ENCODE measurements at regions not wholly inside any gene's neighbourhood (a gene's known extent, or its start where the extent isn't known, plus 50 kb on each side); places are given as distances from the start of the nearest gene placed in this dataset.

- H3K4me1 ChIP-seq (ENCODE audit: control insufficient read depth, insufficient read depth, low read length): no peaks in the 10 kb centered on the region
- H3K27ac ChIP-seq (ENCODE audit: extremely low read depth, low read depth, low read length): no peak overlapping the region
- H3K4me3 ChIP-seq (ENCODE audit: low read depth, low read length): no peak overlapping the region
- TF ChIP-seq, protein P1, sequence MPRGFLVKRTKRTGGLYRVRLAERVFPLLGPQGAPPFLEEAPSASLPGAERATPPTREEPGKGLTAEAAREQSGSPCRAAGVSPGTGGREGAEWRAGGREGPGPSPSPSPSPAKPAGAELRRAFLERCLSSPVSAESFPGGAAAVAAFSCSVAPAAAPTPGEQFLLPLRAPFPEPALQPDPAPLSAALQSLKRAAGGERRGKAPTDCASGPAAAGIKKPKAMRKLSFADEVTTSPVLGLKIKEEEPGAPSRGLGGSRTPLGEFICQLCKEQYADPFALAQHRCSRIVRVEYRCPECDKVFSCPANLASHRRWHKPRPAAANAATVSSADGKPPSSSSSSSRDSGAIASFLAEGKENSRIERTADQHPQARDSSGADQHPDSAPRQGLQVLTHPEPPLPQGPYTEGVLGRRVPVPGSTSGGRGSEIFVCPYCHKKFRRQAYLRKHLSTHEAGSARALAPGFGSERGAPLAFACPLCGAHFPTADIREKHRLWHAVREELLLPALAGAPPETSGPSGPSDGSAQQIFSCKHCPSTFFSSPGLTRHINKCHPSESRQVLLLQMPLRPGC (tag by site-specific recombination; IDR thresholded peaks at IDR 0.05): no peak
- TF ChIP-seq KLF1 (tag by site-specific recombination; IDR thresholded peaks at IDR 0.05): no peak
- no peak for TF ChIP-seq MEIS1 (CRISPR knock-in tag; IDR thresholded peaks at IDR 0.05; ENCODE audit: borderline replicate concordance)
- TF ChIP-seq ZNF621 (tag by site-specific recombination; IDR thresholded peaks at IDR 0.05): no peak
- TF ChIP-seq OSR2 (tag by site-specific recombination; IDR thresholded peaks at IDR 0.05): no peak
- TF ChIP-seq ZBTB8A (tag by site-specific recombination; IDR thresholded peaks at IDR 0.05): no peak
- TF ChIP-seq, protein P2, sequence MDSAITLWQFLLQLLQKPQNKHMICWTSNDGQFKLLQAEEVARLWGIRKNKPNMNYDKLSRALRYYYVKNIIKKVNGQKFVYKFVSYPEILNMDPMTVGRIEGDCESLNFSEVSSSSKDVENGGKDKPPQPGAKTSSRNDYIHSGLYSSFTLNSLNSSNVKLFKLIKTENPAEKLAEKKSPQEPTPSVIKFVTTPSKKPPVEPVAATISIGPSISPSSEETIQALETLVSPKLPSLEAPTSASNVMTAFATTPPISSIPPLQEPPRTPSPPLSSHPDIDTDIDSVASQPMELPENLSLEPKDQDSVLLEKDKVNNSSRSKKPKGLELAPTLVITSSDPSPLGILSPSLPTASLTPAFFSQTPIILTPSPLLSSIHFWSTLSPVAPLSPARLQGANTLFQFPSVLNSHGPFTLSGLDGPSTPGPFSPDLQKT (IDR thresholded peaks at IDR 0.05; ENCODE audit: borderline replicate concordance, low read depth, low read length): no peak
- no peak for TF ChIP-seq ZNF654 (tag by site-specific recombination; IDR thresholded peaks at IDR 0.05; ENCODE audit: low read depth)
- TF ChIP-seq ZNF354C (tag by site-specific recombination; IDR thresholded peaks at IDR 0.05; ENCODE audit: borderline replicate concordance, low read depth): no peak
- TF ChIP-seq YY2 (tag by site-specific recombination; IDR thresholded peaks at IDR 0.05): no peak
- TF ChIP-seq ZNF768 (tag by site-specific recombination; IDR thresholded peaks at IDR 0.05): no peak
- TF ChIP-seq ZSCAN23 (tag by site-specific recombination; IDR thresholded peaks at IDR 0.05): no peak
- POLR2A ChIA-PET: no interaction called here
- H3K36me3 ChIP-seq (ENCODE audit: control insufficient read depth in 2 of 2, insufficient read depth in 1 of 2, low read length in 2 of 2): no peaks in the 10 kb centered on the region
- no peaks in the 10 kb centered on the region for H3K9me3 ChIP-seq (ENCODE audit: control insufficient read depth, insufficient read depth, low read depth, low read length)
- CTCF ChIA-PET: interaction anchor here (0.6 to 0.9 kb wide), 3 partner anchors 193 to 306 kb away, joined by 3 to 7 read pairs (median 3); no protein-coding TSS in a partner anchor
Measured at GRCh38 chr16:86756882-86757703, 178.7 kb downstream of the FOXL1 start.

GRCh38 chr16:86757704-86758040 is 179.3 kb downstream of the FOXL1 start:
- H3K27ac ChIP-seq (ENCODE audit: extremely low read depth, low read depth, low read length): no peak overlapping the region
- POLR2A ChIA-PET: no interaction called here
- no peaks in the 10 kb centered on the region for H3K4me1 ChIP-seq (ENCODE audit: control insufficient read depth, insufficient read depth, low read length)
- H3K9me3 ChIP-seq (ENCODE audit: control insufficient read depth, insufficient read depth, low read depth, low read length): no peaks in the 10 kb centered on the region
- no peak overlapping the region for H3K4me3 ChIP-seq (ENCODE audit: low read depth, low read length)
- TF ChIP-seq PBX3 (CRISPR knock-in tag; IDR thresholded peaks at IDR 0.05): no peak
- no peak for TF ChIP-seq ZNF544 (tag by site-specific recombination; IDR thresholded peaks at IDR 0.05)
- peak; percentile 77; the same call in 1 of the 2 replicates for TF ChIP-seq ZNF768 (tag by site-specific recombination; IDR thresholded peaks at IDR 0.05)
- H3K36me3 ChIP-seq (ENCODE audit: control insufficient read depth in 2 of 2, insufficient read depth in 1 of 2, low read length in 2 of 2): no peaks in the 10 kb centered on the region
- CTCF ChIA-PET: no interaction called here

- ChIA-PET CTCF (interaction anchor here (0.5 to 3.7 kb wide), 4 partner anchors 9 to 187 kb away, joined by 3 to 18 read pairs (median 3); no protein-coding TSS in a partner anchor), POLR2A (no interaction called here)
- no peak overlapping the region for H3K4me3 ChIP-seq (ENCODE audit: low read depth, low read length)
- H3K27ac ChIP-seq (ENCODE audit: extremely low read depth, low read depth, low read length): no peak overlapping the region
- no peaks in the 10 kb centered on the region for H3K4me1 ChIP-seq (ENCODE audit: control insufficient read depth, insufficient read depth, low read length)
- H3K9me3 ChIP-seq (ENCODE audit: control insufficient read depth, insufficient read depth, low read depth, low read length): no peaks in the 10 kb centered on the region
- no peaks in the 10 kb centered on the region for H3K36me3 ChIP-seq (ENCODE audit: control insufficient read depth in 2 of 2, insufficient read depth in 1 of 2, low read length in 2 of 2)
- TF ChIP-seq REPIN1 (tag by site-specific recombination; IDR thresholded peaks at IDR 0.05; ENCODE audit: low read depth) (no peak), KLF17 (tag by site-specific recombination; IDR thresholded peaks at IDR 0.05) (no peak), ZNF26 (tag by site-specific recombination; IDR thresholded peaks at IDR 0.05) (no peak), ZNF521 (tag by site-specific recombination; IDR thresholded peaks at IDR 0.05) (no peak)
- TF ChIP-seq, protein P3, sequence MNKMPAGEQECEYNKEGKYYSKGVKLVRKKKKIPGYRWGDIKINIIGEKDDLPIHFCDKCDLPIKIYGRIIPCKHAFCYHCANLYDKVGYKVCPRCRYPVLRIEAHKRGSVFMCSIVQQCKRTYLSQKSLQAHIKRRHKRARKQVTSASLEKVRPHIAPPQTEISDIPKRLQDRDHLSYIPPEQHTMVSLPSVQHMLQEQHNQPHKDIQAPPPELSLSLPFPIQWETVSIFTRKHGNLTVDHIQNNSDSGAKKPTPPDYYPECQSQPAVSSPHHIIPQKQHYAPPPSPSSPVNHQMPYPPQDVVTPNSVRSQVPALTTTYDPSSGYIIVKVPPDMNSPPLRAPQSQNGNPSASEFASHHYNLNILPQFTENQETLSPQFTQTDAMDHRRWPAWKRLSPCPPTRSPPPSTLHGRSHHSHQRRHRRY (tag by site-specific recombination; IDR thresholded peaks at IDR 0.05): no peak
- TF ChIP-seq, protein P4, sequence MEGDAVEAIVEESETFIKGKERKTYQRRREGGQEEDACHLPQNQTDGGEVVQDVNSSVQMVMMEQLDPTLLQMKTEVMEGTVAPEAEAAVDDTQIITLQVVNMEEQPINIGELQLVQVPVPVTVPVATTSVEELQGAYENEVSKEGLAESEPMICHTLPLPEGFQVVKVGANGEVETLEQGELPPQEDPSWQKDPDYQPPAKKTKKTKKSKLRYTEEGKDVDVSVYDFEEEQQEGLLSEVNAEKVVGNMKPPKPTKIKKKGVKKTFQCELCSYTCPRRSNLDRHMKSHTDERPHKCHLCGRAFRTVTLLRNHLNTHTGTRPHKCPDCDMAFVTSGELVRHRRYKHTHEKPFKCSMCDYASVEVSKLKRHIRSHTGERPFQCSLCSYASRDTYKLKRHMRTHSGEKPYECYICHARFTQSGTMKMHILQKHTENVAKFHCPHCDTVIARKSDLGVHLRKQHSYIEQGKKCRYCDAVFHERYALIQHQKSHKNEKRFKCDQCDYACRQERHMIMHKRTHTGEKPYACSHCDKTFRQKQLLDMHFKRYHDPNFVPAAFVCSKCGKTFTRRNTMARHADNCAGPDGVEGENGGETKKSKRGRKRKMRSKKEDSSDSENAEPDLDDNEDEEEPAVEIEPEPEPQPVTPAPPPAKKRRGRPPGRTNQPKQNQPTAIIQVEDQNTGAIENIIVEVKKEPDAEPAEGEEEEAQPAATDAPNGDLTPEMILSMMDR (tag by site-specific recombination; IDR thresholded peaks at IDR 0.05): no peak
Measured at GRCh38 chr16:86758932-86759331, 180.6 kb downstream of the FOXL1 start.
